DND-41 (cell line): ENCODE measurements at regions not wholly inside any gene's neighbourhood (a gene's known extent, or its start where the extent isn't known, plus 50 kb on each side); places are given as distances from the start of the nearest gene placed in this dataset.

Source experiments
- EZH2 ChIP-seq: IDR thresholded peaks from 3 replicates; pipeline ENCODE4 v1.6.1; 2012; ENCODE audit warnings: borderline replicate concordance, low read depth, mild to moderate bottlenecking, moderate library complexity, low read length, inconsistent platforms; ENCODE audit not compliant: severe bottlenecking
- TF ChIP-seq, protein P1 (sequence below): IDR thresholded peaks from 2 replicates; pipeline ENCODE4 v1.5.1; 2012; ENCODE audit warnings: borderline replicate concordance, low read length, moderate library complexity, mild to moderate bottlenecking; ENCODE audit not compliant: poor library complexity, severe bottlenecking; ENCODE audit errors: extremely low read depth

GRCh38 chr1:17963513-17963912, 144.1 kb upstream of the IGSF21 start:
- TF ChIP-seq, protein P1, sequence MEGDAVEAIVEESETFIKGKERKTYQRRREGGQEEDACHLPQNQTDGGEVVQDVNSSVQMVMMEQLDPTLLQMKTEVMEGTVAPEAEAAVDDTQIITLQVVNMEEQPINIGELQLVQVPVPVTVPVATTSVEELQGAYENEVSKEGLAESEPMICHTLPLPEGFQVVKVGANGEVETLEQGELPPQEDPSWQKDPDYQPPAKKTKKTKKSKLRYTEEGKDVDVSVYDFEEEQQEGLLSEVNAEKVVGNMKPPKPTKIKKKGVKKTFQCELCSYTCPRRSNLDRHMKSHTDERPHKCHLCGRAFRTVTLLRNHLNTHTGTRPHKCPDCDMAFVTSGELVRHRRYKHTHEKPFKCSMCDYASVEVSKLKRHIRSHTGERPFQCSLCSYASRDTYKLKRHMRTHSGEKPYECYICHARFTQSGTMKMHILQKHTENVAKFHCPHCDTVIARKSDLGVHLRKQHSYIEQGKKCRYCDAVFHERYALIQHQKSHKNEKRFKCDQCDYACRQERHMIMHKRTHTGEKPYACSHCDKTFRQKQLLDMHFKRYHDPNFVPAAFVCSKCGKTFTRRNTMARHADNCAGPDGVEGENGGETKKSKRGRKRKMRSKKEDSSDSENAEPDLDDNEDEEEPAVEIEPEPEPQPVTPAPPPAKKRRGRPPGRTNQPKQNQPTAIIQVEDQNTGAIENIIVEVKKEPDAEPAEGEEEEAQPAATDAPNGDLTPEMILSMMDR, result no peak
- no peak for TF ChIP-seq EZH2
